ENCODE measurements at regions not wholly inside any gene's neighbourhood (a gene's known extent, or its start where the extent isn't known, plus 50 kb on each side); places are given as distances from the start of the nearest gene placed in this dataset.

DNA sequence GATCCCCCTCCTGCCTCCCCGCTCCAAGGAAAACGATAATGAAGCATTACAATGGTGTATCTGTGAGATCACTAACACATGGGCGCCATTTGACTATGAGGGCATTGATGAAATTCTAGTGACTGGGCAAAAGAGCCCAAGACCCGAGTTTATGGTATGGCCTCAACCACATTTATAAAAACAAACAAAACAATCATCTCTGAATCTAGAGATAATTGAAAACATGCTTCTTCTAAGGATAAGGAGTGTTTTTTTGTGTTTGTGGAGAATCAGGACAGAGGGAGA lies 100.9 kb upstream of the SEMA6A start:
- TF ChIP-seq, protein P1, sequence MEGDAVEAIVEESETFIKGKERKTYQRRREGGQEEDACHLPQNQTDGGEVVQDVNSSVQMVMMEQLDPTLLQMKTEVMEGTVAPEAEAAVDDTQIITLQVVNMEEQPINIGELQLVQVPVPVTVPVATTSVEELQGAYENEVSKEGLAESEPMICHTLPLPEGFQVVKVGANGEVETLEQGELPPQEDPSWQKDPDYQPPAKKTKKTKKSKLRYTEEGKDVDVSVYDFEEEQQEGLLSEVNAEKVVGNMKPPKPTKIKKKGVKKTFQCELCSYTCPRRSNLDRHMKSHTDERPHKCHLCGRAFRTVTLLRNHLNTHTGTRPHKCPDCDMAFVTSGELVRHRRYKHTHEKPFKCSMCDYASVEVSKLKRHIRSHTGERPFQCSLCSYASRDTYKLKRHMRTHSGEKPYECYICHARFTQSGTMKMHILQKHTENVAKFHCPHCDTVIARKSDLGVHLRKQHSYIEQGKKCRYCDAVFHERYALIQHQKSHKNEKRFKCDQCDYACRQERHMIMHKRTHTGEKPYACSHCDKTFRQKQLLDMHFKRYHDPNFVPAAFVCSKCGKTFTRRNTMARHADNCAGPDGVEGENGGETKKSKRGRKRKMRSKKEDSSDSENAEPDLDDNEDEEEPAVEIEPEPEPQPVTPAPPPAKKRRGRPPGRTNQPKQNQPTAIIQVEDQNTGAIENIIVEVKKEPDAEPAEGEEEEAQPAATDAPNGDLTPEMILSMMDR (IDR thresholded peaks at IDR 0.05): no peak
- TF ChIP-seq EZH2phosphoT487 (IDR thresholded peaks at IDR 0.05) (no peak), EZH2 (IDR thresholded peaks at IDR 0.05) (no peak)

Data from neural progenitor cell (in vitro differentiated cells).